GM18511 (cell line): ENCODE measurements at regions not wholly inside any gene's neighbourhood (a gene's known extent, or its start where the extent isn't known, plus 50 kb on each side); places are given as distances from the start of the nearest gene placed in this dataset.

Source experiments
- ATAC-seq: cut with Tn5 transposase; IDR thresholded peaks from one replicate; pipeline ENCODE4 v1.9.1; 2021; ENCODE audit warnings: mild to moderate bottlenecking, moderate library complexity; ENCODE audit not compliant: unreplicated experiment

DNA sequence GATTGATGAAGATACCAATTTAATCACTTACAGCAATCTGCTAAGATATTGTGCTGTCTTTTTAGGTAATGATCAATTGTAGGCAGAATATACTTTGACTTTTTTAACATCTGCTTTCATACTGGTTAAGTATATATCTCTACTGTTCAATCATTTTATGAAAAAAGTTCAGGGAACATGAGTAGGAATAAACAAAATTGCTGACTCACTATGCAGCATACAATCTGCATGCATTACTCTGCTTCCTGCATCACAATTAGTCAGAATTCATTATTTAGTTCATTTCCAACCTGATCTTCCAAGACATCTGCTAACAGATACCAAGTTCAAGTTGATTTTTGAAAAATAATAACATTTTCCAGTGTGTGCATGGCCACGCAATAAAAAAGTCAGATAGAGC lies 1430.4 kb upstream of the LRRTM1 start:
- ATAC-seq, result no peak

DNA sequence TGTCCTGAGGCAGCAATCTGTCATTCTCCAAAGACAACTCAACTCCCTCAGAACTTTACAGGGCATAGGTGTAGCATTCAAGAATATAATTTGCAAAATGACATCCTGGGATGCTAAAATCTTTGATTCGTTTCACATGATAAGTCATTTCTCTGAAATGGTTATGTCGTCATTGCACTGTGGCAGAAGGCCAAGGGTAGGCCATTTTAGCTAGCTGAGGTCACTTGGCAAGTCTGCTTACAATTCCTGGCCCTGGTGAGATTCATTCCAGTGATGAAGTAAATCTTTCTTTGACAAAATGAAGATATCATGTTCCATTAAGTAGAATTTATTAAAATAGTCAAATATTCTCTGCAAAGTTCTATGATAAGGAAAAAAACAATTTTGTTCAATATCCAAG lies 1410.3 kb upstream of the LRRTM1 start:
- no peak for ATAC-seq

GRCh38 chr2:81706856-81707255 lies 1402.3 kb upstream of the LRRTM1 start:
- no peak for ATAC-seq

DNA sequence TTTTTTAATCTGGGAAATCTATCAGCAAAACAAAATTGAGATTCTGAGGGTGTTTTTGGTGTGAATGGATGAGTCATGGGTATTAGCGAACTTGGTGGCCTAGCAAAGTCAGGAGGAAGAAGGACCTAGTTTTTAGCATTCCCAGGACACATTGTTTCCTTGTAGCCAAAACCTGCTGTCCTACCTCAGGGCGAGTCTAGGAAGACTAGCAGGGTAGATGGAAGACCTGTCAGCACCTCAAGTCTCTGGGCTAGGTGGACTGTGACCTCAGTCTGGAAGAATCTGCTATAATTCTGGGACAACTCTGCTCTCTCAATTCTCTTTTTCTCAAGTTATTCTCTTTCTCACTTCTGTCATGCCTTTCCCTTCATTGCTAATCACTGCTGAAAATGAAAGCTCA lies 1399.3 kb upstream of the LRRTM1 start:
- ATAC-seq, result no peak

DNA sequence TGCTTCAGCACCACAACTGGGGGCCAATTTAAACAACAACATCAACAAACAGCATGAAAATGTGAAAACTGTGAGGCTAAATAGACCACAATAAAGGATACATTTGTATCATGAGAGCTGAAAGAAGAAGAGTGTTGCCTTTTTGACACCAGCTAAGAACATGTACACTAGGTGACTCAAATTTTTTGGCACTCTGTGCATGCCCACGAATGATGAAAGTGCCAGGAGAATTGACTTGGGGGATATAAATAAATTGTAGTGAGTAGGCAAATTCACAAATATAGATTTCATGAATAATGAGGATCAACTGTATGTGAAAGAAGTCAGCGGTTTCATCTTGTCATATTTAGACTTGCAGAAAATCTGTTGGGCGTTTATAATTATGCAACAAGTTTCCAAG lies 1388.0 kb upstream of the LRRTM1 start:
- ATAC-seq, result no peak

GRCh38 chr2:81675641-81676040 lies 1371.1 kb upstream of the LRRTM1 start:
- ATAC-seq, result no peak

DNA sequence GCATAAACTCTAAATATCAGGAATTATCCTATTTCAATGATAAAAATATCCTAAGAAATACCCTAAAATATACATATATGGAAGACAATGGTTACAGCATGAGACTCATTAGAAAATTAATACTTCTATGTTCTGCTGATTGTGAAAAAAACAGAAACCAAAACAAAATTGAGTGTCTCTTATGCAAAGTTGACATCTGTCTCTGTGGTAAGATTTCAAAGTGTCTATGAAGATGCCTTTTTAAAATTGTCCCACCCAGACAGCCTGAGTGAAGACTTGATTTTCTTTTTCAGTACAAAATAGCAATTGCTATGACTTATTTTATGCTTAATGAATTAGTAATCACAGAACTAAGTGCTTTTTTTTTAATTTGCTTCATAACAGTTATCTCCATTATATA lies 1368.4 kb upstream of the LRRTM1 start:
- no peak for ATAC-seq

- ATAC-seq, result no peak
These were observed 1368.0 kb upstream of the LRRTM1 start for GRCh38 chr2:81672516-81672915.

GRCh38 chr2:81670885-81671284 lies 1366.3 kb upstream of the LRRTM1 start:
- no peak for ATAC-seq

DNA sequence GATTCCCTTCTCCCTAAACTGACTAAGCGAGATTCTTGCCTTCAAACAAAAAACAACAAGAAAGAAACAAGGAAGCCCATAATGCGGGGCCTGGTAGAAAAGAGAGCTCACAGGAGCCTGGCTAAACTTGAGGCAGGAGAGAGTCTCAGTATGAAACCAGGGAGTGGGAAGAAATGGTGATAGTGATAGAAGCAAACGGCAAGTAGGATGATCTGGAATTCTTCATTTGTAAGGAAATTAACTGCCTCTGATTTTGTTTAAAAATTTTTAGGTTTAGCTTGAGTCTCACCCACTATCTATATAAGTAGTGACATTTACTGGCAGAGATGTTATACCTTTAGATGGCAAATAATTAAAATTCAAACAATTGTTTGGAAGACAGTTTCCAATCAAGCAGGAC lies 1356.5 kb upstream of the LRRTM1 start:
- ATAC-seq, result no peak

DNA sequence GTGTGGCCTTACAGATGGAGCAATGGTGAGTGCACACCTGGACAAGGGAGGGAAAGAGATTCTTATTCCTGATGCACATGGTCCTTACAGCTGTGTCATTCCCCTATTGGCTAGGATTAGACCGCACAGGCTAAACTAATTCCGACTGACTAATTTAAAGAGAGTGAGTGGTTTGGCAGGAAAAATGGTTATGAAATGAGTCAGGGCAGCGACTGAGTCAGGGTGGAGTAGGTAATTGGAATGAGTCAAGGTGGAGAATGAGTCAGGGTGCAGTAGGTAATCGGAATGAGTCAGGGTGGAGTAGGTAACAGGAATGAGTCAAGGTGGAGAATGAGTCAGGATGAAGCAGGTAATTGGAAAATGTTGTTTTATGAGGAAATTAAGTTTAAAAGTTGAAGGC lies 1353.7 kb upstream of the LRRTM1 start:
- ATAC-seq, result no peak

DNA sequence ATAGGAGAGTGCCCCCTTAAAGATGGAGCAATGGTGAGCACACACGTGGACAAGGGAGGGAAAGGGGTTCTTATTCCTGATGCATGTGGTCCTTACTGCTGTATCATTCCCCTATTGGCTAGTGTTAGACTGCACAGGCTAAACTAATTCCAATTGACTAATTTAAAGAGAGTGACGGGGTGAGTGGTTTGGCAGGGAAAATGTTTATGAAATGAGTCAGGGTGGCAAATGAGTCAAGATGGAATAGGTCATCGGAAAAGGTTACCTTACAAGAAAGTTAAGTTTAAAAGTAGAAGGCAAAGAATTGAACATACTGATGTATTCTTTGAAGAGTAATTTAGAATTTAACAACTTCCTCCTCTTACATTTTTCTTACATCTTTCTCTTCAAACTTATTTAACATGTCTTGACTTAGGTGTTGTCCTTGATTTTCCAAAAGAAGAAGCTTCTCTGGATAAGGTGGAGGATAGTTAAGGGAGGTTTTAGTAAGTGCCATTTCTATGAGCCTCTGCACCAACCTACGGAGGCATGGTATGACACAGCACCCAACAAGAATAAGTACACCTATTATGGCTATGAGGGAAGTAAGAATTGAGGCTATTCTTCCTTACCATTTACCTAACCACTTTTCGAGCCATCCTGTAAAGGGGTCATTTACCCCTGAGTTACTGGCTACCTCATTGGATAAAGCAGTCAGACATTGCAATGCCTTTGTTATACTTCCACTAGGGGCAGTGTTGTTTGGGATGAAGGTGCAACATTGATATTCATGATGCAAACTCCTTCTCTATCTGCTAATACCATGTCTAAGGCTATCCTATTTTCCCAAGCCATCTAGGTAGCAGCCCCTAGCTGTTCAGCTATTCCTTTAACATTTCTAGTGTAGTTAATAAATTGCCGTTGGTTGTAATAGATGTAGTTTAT lies 1345.8 kb upstream of the LRRTM1 start:
- no peak for ATAC-seq

DNA sequence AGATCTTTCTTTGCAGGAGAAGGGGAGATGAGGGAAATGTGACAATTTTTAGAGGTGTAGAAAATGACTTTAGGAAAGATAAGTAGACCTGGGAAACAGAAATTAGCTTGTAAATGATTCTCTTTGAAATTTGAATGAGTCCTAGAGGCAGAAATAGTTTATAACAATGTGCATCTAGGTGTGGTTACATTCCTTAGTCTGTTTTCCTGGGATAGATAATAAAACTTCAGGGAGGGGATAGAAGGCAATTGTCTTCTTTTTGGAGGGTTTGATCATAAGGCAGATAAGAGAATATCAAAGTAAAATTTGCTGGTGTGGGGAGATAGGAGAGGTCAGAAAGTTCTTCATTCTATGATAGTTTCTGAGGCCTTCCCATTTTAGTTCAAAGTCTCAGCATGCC lies 1344.3 kb upstream of the LRRTM1 start:
- ATAC-seq, result no peak

- no peak for ATAC-seq
These were observed 1343.8 kb upstream of the LRRTM1 start for GRCh38 chr2:81648370-81648769.

DNA sequence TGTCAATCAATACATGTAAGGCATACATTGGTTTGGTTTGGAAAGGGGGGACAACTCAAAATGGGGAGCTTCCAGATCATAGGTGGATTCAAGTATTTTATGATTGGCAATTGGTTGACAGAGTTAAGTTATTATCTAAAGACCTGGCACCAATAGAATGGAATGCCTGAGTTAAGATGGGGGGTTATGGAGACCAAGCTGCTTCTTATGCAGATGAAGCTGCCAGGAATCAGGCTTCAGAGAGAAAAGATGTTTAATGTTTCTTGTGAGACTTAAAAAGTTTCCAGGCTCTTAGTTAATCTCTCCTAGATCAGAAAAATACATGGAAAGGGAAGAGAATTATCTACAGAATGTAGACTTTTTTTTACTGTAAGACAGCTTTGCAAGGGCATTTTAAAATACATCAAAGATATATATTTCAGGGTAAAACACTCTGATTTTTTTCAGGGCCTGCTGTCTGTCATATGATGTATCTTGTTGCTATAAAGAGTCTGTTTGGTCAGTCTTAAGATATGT lies 1343.2 kb upstream of the LRRTM1 start:
- no peak for ATAC-seq

- ATAC-seq, result no peak
These were observed 1341.3 kb upstream of the LRRTM1 start for GRCh38 chr2:81645745-81646301.

DNA sequence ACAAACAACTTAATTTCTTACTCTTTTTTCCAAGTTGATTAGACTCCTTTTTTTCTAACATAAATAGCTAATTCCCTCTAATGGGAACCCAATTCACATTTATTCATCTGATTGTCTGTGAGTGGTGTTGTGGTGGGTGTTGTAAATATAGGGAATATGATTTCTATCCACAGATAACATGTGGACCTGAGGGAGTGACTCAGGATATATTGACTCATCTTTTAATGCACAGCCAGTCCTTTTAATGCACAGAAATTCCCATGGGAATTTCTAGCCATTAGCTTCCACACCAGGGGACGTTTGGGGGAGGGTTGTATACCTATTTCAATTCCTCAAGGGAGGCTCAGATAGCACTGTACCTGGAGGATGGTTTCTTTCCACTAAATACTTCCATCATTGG lies 1339.6 kb upstream of the LRRTM1 start:
- no peak for ATAC-seq

- ATAC-seq, result no peak
These were observed 1320.3 kb upstream of the LRRTM1 start for GRCh38 chr2:81624825-81625224.

DNA sequence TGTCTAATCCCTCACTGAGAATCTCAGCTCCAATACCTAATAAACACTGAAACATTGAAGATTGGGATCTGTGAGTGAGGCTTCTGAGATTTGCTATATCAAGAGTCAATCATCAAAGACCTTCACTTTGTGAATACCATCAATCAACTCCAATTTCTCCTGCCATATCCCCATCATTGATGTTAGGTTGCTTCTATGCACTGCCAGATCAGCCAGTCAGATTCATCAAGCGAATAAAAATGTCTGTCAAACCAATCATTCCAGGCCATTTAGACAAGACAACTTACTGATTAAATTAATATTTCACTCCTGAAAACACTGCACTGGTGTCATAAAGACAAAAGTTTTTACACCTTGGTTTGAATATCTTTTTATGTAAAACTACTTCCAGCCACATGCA lies 1295.5 kb upstream of the LRRTM1 start:
- ATAC-seq, result no peak

- ATAC-seq, result no peak
These were observed 1293.9 kb upstream of the LRRTM1 start for GRCh38 chr2:81598453-81598852.

GRCh38 chr2:81589406-81589805 lies 1284.9 kb upstream of the LRRTM1 start:
- ATAC-seq, result no peak

DNA sequence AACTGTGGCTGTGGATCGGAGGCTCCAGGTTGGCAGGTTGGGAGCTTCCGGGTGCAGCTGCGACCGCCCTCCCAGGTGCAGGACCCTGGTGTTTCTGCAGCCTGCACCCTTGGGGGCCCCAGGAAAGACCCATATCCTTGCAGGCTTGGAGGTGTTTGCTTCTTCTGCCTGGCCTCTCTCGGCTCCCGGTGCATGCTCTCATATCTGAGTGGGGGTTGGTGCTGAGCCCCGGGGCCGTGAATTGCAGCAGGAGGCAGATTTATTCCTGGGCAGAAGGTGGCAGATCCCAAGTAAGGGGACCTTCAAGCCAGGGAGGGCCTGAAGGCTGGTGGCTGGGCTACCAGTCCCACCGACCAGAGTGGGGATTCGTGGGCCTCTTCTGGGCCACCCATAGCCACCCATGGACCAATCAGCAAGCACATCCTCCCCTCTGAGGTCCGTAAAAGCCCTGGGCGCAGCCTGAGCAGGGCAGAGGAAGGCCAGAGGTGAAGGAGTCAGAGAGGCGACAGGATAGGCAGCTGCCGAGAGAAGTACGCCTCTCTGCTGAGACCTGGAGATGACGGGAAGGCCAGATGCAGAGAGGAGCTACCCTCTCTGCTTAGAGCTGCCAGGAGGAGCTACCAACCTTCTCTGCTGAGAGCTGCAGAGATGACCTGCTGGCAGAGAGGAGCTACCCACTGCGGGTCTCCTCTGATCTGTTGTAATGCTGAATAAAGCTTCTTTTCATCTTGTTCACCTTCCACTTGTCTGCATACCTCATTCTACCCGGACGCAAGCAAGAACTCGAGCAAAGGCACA lies 1279.0 kb upstream of the LRRTM1 start:
- no peak for ATAC-seq
